ENCODE measurements at regions not wholly inside any gene's neighbourhood (a gene's known extent, or its start where the extent isn't known, plus 50 kb on each side); places are given as distances from the start of the nearest gene placed in this dataset.

DNA sequence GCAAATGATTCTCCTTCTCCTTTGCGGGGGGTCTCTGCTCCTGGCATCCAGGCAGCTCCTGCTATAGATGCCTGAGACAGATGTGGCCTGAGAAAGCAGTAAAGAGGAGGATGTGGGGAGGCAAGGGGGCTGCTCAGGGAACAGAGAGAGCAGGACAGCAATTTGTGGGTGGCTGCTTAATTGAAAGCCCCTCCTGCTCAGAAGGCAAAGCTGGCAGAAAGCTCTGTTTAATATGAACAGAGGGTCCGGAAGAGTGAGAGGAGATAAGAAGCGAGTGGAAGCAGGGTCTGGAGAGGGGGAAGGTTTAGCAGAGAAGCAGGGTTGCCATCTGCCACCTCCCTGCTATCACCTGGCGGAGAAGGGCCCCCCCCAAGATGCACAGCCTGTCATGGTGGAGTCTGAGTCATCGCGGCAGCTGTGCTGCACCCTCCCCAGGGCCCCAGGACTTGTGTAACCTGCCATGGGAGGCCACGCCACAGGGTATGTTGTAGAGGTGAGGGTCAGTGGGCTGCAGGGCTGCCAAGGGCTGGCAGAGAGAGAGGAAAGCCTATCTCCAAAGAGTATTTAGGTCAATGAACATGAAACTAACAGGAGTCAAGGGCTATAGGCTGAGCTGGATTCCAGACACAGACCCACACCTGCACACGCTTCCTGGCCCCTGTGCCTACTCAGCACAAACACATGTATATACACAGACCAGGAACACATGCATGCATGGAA is 1109.8 kb upstream of the AUTS2 start:
- TF ChIP-seq, protein P1, sequence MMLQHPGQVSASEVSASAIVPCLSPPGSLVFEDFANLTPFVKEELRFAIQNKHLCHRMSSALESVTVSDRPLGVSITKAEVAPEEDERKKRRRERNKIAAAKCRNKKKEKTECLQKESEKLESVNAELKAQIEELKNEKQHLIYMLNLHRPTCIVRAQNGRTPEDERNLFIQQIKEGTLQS (IDR thresholded peaks at IDR 0.05), result no peak
- TF ChIP-seq, protein P2, sequence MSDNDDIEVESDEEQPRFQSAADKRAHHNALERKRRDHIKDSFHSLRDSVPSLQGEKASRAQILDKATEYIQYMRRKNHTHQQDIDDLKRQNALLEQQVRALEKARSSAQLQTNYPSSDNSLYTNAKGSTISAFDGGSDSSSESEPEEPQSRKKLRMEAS (IDR thresholded peaks at IDR 0.05), result no peak
- TF ChIP-seq, protein P3, sequence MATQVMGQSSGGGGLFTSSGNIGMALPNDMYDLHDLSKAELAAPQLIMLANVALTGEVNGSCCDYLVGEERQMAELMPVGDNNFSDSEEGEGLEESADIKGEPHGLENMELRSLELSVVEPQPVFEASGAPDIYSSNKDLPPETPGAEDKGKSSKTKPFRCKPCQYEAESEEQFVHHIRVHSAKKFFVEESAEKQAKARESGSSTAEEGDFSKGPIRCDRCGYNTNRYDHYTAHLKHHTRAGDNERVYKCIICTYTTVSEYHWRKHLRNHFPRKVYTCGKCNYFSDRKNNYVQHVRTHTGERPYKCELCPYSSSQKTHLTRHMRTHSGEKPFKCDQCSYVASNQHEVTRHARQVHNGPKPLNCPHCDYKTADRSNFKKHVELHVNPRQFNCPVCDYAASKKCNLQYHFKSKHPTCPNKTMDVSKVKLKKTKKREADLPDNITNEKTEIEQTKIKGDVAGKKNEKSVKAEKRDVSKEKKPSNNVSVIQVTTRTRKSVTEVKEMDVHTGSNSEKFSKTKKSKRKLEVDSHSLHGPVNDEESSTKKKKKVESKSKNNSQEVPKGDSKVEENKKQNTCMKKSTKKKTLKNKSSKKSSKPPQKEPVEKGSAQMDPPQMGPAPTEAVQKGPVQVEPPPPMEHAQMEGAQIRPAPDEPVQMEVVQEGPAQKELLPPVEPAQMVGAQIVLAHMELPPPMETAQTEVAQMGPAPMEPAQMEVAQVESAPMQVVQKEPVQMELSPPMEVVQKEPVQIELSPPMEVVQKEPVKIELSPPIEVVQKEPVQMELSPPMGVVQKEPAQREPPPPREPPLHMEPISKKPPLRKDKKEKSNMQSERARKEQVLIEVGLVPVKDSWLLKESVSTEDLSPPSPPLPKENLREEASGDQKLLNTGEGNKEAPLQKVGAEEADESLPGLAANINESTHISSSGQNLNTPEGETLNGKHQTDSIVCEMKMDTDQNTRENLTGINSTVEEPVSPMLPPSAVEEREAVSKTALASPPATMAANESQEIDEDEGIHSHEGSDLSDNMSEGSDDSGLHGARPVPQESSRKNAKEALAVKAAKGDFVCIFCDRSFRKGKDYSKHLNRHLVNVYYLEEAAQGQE (IDR thresholded peaks at IDR 0.05), result no peak
- TF ChIP-seq, protein P4, sequence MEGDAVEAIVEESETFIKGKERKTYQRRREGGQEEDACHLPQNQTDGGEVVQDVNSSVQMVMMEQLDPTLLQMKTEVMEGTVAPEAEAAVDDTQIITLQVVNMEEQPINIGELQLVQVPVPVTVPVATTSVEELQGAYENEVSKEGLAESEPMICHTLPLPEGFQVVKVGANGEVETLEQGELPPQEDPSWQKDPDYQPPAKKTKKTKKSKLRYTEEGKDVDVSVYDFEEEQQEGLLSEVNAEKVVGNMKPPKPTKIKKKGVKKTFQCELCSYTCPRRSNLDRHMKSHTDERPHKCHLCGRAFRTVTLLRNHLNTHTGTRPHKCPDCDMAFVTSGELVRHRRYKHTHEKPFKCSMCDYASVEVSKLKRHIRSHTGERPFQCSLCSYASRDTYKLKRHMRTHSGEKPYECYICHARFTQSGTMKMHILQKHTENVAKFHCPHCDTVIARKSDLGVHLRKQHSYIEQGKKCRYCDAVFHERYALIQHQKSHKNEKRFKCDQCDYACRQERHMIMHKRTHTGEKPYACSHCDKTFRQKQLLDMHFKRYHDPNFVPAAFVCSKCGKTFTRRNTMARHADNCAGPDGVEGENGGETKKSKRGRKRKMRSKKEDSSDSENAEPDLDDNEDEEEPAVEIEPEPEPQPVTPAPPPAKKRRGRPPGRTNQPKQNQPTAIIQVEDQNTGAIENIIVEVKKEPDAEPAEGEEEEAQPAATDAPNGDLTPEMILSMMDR (IDR thresholded peaks at IDR 0.05; ENCODE audit: low read depth, low read length, missing input control), result no peak
- TF ChIP-seq, protein P5, sequence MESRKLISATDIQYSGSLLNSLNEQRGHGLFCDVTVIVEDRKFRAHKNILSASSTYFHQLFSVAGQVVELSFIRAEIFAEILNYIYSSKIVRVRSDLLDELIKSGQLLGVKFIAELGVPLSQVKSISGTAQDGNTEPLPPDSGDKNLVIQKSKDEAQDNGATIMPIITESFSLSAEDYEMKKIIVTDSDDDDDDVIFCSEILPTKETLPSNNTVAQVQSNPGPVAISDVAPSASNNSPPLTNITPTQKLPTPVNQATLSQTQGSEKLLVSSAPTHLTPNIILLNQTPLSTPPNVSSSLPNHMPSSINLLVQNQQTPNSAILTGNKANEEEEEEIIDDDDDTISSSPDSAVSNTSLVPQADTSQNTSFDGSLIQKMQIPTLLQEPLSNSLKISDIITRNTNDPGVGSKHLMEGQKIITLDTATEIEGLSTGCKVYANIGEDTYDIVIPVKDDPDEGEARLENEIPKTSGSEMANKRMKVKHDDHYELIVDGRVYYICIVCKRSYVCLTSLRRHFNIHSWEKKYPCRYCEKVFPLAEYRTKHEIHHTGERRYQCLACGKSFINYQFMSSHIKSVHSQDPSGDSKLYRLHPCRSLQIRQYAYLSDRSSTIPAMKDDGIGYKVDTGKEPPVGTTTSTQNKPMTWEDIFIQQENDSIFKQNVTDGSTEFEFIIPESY (IDR thresholded peaks at IDR 0.05), result no peak
- TF ChIP-seq JUND (IDR thresholded peaks at IDR 0.05) (no peak), GABPA (IDR thresholded peaks at IDR 0.05 in 1 of 2, conservative IDR thresholded peaks at IDR 0.05 in 1 of 2) (no peak), RAD21 (IDR thresholded peaks at IDR 0.05) (no peak), SP1 (IDR thresholded peaks at IDR 0.05) (no peak), FOXA1 (IDR thresholded peaks at IDR 0.05) (no peak), NR2F2 (IDR thresholded peaks at IDR 0.05) (no peak)
